GM10248 (cell line): ENCODE measurements at regions not wholly inside any gene's neighbourhood (a gene's known extent, or its start where the extent isn't known, plus 50 kb on each side); places are given as distances from the start of the nearest gene placed in this dataset.
"Not testable (repeated sequence)": the region's sequence is repeated elsewhere in the genome, so short reads cannot be mapped to it uniquely, and the experiment has no call there.

ENCODE experiments used
- CTCF ChIA-PET: fragments of 300-600 bp; sonication (Branson Sonifier 250); formaldehyde crosslinking; extraction: SDS; loops from one replicate; lab custom pipeline; 2021; ENCODE audit warnings: antibody characterized with exemption; lab: Yijun Ruan, JAX
- POLR2A ChIA-PET: fragments of 350-650 bp; sonication (Branson Sonifier 250); formaldehyde crosslinking; extraction: SDS; loops from one replicate; lab custom pipeline; 2020; ENCODE audit warnings: antibody characterized with exemption; lab: Yijun Ruan, JAX
- DNase-seq: peaks from one replicate; pipeline ENCODE4 v3.0.0; 2012; ENCODE audit errors: extremely low spot score
- TF ChIP-seq, protein P1 (sequence below): IDR thresholded peaks from 2 replicates; pipeline ENCODE4 v1.5.1; 2012; ENCODE audit warnings: mild to moderate bottlenecking, low read depth; ENCODE audit errors: extremely low read depth, missing control alignments, control extremely low read depth

DNA sequence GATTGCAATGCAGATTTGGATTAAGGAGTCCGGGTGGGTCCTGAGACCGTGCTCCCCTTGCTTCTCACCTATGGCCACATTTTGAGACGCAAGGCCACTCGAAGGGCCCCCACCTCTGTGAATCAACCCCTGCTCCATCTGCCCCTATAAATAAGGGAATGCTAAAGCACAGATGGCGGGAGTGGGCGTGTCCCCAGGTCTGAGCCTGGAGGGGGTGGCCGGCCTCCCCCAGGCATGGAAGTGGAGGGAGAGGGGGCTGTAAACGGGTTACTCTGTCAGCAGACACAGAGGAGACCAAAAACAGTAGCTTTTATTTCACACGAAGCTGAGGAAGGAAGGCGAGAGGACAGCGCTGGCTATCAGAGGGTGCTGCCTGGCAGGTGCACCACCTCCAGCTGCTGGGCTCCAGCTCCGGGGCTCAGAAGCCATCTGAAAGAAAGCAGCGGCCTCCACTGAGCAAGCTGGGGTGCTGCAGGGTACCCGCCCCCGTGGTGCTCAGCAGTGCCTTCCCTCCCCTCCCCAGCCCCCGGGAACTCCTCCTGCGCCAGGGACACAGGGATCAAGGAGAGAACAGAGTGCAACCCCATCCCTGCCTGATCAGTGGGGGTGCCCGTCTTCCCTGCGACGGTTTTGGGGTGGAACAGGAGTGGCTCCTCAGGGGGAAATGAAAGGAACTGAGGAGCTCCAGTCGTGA, 56.7 kb upstream of the RAB6C start:
- TF ChIP-seq, protein P1, sequence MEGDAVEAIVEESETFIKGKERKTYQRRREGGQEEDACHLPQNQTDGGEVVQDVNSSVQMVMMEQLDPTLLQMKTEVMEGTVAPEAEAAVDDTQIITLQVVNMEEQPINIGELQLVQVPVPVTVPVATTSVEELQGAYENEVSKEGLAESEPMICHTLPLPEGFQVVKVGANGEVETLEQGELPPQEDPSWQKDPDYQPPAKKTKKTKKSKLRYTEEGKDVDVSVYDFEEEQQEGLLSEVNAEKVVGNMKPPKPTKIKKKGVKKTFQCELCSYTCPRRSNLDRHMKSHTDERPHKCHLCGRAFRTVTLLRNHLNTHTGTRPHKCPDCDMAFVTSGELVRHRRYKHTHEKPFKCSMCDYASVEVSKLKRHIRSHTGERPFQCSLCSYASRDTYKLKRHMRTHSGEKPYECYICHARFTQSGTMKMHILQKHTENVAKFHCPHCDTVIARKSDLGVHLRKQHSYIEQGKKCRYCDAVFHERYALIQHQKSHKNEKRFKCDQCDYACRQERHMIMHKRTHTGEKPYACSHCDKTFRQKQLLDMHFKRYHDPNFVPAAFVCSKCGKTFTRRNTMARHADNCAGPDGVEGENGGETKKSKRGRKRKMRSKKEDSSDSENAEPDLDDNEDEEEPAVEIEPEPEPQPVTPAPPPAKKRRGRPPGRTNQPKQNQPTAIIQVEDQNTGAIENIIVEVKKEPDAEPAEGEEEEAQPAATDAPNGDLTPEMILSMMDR, result no peak
- CTCF ChIA-PET, result no interaction called here
- POLR2A ChIA-PET, result no interaction called here
- DNase-seq, result no peak

- ChIA-PET POLR2A (no interaction called here), CTCF (interaction anchor here (0.7 kb wide), 1 partner anchor 21 kb away, joined by 3 read pairs; no protein-coding TSS in a partner anchor)
- TF ChIP-seq, protein P1, result peak; percentile 32
- peak; percentile 27 for DNase-seq
Measured at GRCh38 chr2:129923265-129924091, 56.0 kb upstream of the RAB6C start.

DNA sequence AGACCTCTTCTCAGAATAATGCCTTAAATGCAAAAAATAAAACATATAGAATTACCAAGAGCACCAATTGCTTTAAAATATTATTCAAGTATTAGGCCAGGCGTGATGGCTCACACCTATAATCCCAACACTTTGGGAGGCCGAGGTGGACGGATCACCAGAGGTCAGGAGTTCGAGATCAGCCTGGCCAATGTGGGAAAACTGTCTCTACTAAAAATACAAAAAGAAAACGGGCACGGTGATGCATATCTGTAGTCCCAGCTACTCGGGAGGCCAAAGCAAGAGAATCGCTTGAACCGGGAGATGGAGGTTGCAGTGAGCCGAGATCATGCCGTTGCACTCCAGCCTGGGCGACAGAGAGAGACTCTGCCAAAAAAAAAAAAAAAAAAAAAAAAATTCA, 55.4 kb upstream of the RAB6C start:
- CTCF ChIA-PET, result interaction anchor here (0.7 kb wide), 1 partner anchor 20 kb away, joined by 3 read pairs; no protein-coding TSS in a partner anchor
- DNase-seq, POLR2A ChIA-PET: not testable (repeated sequence)

GRCh38 chr2:129925381-129925780, 54.1 kb upstream of the RAB6C start:
- ChIA-PET CTCF (no interaction called here), POLR2A (no interaction called here)
- DNase-seq, result no peak
- TF ChIP-seq, protein P1, result no peak

DNA sequence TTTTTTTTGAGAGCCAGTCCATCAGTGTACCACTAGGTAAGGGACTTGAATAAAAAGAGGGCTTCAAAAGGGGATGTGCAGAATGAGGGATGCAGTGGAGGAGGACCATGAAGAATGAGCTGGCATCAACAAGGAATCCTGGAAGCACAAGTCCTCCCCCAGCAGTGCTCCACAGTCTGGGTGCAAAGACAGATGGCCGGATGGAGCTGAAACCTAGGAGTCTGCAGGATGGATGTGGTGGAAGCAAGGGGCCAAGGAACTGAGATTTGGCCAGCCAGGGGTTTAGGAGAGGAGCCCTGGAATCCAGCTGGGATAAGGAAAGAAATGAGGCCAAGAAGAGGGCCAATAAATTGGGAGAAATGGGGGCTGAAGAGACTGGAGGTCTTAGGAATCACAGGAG, 51.8 kb upstream of the RAB6C start:
- POLR2A ChIA-PET, result no interaction called here
- TF ChIP-seq, protein P1, result no peak
- CTCF ChIA-PET, result interaction anchor here (0.7 kb wide), 1 partner anchor 12 kb away, joined by 3 read pairs; no protein-coding TSS in a partner anchor
- no peak for DNase-seq

GRCh38 chr2:129929321-129930290, 49.9 kb upstream of the RAB6C start:
- ChIA-PET POLR2A (no interaction called here), CTCF (no interaction called here)
- DNase-seq, result no peak
- TF ChIP-seq, protein P1, result no peak
